ENCODE measurements at regions not wholly inside any gene's neighbourhood (a gene's known extent, or its start where the extent isn't known, plus 50 kb on each side); places are given as distances from the start of the nearest gene placed in this dataset.

DNA sequence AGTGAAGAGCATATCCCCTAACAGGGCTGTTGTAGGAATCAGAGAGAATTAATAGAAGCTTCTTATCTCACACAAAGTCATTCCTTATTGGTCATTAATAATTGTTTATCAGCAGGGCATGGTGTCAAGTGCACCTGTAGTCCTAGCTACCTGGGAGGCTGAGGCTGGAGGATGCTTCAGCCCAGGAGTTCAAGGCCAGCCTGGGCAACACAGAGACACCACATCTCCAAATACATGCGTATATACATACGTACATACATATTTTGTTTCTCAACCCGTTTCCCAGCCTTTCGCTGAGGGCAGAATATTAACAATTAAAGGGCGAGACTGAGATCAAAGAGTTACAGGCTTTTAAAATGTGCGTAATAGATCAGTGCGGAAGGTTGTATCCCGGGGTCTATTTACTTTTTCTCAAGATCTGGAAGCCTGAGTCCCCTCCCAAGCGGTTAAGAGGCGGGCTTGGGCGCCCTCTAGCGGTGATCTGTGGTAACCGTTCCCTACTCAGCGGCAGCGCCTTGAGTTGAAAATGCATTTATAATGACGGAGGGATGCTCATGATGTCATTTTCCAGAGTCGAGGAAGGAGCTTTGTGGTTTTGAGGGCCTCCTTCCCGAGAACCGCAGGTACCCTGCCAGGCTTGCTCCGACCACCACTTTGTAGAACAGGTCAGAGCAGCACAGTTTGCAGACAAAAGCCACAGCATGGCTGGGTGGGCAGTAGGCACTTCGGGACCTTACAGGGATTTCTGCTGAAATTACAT lies 169.6 kb upstream of the GPR12 start:
- DNase-seq, result peak; percentile 25

DNA sequence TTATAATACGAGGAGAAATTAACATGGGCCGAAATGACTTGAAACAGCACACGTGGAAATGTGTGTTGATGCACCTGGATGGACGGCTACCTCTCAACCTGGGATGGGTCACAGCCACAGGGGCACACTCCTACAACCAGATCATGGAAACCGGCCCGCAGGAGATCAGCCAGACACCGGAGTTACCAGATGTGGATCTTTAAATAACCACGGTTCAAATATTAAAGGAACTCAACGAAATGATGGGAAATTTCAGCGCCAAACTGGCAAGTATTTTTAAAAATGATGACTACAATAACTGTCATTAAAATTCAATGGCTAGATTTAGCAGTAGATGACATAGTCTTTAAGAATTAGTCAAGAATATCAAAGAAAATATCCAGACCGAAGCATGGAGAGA lies 166.9 kb upstream of the GPR12 start:
- no peak for DNase-seq

DNA sequence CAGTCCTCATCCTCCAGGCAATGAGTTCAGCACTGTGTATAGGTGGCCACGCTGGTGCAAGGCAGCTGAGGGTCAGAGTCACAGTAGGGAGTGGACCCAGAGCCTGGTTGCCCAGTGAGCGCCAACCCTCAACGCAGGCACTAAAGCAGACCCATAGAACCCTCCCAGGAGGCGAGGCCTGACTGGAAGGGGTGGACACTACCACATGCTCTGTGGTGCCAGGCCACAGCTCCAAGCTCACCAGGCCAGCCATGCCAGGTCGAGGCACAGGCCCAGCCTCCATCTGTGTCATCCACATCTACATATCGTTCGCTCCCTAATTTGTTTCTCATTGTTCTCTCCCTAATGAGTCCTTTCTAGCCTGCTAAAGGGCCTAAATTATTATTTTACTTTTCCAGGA lies 165.8 kb upstream of the GPR12 start:
- no peak for DNase-seq

DNA sequence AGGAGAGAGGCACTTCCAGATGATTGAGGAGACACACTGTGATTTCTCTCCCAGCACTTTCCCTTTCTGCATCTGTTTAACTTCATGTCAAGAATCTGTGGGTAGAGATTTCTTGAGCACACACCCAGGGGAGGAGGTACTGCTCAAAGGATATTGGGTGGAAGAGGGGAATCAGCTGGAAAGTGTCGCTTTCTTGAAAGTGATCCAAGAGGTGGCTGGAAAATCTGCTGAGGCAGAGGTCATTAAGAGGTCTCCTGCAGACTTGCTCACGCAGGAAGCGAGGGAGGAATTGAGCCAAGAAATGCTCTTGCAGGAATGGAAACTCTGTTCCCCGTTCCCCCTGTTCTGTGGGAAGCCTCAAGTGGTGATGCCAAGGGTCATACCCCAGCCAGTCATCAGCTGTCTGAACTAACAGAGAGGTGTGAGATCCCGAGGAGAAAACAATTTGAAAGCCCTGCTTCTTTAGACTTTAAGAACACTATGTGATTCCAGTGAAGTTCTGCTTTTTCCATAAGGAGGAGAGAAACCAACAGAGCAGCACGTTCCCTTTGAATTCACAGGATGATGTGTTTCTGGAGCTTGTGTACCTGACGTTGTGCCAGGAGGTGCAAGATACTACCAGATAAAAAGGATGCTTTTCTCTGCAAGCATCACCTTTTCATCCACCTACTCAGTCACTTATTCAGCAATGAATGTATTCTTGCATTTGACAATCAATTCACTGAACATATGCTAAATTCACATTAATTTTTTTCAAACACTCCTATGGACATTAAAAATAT lies 163.4 kb upstream of the GPR12 start:
- DNase-seq, result no peak

DNA sequence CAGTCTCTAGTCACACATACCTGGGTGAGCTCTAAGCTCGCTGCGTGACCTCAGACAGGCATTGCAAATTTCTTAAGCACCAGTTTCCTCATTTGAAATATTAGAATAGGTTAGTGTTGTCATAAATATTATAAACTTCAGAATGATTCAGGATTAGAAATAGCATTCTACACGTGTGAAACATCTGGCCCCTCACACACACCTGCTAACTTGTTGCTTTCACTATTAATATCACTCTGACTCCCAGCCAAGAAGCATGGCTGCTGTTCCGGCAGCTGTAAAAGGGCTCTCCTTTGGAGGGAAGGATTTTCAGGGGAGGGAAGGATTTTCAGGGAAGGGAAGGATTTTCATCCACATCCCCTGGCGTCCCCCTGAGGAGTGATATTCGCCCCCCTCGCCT lies 161.3 kb upstream of the GPR12 start:
- no peak for DNase-seq

DNA sequence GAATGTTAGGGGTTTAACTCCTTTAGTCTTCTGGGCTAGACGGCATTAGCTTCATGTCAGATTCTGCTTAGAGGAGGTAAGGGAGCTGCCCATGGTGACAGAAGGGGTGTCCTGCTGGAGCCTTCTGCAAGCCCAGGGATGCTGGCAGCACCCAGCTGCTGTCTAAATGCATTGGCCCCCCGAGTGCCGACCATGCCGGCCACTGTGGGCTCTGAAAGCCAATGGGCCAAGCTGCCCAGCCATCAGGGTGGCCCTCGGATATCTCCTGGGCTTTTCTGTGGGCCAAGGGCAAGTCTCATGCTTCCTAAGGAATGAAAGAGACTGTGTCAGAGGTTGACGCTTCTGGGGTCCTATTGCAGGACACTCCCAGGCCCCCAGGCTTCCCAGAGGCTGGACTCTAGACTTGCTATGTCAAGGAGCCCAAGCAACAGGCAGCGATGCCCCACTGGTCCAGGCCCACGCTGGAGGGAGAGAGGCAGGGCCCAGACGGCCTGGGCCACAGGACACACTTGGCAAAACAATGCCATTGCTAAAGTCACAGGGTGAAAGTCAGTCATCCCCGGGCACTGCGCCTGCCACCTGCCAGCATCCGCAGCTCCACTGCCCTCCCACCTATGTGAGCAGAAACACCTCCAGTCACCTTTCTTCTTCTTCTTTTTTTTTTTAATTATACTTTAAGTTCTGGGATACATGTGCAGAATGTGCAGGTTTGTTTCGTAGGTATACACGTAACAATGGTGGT lies 160.2 kb upstream of the GPR12 start:
- DNase-seq, result no peak

DNA sequence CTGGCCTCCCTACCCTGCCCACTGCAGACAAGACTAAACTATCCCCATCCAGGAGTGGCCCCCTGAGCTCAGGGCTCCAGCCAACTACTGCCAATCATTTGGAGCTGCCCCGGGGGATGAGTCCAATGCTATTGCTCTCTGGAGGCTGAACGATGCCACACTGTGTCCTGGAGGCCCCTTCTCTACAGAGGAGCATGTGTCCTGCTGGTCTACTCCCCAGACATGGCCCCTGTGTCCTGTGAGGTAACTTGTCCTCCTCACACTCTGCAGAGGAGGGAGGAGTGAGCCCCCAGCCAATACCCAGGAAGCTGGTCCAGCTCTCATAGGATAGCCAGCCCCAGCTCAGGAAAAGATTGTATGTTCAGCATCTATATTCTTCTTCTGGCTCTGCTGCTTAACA lies 159.1 kb upstream of the GPR12 start:
- DNase-seq, result no peak

DNA sequence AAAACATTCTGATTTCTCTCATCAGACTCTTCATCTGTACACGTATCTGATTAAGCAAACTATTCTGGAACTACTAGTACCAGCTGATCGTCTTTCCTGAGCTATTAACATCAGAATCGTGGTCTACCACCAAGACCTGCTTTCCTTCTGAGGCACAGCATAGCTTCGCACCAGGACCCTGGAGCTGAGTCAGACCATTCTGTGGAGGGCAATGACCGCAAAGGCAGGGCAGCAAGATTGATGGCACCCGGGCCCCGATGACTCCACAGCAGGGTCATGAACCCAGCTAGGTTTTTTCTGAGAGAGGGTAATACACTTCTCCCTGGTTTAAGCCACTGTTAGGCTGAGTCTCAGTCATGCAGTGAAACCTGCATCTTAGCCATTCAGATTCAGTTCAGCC lies 158.7 kb upstream of the GPR12 start:
- DNase-seq, result no peak

DNA sequence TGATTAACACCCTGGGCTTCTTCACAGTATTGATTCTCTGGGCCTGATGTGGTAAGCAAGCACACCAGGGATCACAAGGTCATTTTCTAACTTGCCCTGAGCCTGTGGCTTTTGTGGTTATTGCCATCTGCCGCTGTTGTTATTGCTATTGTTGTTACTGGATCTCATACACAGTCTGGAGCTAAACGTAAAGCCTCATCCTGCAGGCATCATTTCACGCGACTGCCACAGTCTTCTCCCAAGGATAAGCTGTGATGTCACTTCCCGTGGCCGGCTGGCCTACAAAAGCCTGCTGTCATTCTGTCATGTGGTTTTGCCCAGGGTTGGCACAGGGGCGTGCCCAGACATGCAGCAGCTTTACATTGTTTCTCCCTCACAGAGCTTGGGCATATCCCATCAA lies 154.0 kb upstream of the GPR12 start:
- DNase-seq, result no peak

DNA sequence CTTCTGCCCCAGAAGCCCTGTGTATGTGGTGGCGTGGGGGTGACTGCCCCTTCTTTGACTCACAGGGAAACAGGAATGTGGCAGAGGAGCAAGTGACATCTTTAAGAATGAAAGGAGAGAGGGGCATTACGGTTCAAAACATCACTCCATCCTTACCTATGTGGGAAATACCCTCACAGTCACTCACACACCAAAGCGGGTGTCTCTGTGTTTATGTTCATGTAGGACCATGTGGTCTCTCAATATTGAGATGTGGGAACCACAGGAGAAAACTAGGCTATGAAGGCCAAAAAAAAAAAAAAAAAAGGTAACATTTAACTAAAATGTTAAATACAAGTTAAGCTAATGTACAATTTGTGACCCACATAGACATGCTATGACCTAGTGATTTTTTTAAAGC lies 153.6 kb upstream of the GPR12 start:
- no peak for DNase-seq

DNA sequence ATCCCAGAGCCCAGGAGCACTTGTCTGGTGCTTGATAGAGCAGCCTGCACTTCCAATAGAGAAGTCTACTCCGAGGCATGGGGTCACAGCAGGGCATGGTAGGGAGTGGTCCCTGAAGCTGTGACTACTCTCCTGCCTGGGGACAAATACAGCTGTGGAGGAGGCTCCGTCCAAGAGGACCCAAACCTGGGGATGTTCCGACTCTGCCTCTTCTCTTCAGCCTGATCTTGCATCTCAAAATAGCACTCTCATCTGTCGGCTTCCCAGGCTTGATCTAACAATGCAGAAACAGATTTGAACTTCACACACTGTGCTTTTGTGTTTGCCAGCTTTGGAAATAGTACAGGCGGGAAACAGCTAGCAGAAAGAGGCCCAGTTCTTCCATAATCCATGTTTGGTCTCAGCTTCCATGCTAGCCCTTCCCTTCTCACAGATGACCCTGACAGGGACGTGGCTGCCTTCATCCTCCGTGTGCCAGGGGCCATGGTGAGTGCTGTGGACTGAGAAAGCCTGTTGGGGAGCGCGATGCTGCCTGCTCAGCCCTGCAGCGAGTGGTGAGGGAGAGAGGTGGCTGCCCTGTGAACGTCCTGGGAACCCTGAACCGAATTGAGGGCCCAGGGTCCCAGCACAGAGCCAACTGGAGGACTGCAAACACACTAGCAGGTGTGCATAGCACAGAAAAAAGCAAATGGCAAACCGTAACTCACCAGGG lies 150.3 kb upstream of the GPR12 start:
- no peak for DNase-seq

DNA sequence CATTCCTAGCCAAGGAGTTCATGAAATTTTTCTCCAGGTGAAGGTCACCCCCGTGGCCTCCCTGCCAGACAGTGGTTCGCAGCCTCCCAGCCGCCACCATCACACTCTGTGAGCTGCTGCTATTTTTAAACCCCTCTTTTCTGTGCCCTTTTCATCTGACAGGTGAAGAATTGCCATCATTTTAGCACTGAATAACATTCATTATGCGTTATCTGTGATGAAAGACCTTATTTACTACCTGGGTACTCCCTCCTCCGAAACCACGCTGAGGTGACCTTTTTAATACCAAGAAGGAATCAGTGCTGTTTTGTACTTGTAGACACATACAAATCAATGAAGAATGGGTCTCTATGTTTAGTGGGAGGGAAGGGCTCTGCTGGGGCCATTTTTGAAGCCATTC lies 148.9 kb upstream of the GPR12 start:
- no peak for DNase-seq

DNA sequence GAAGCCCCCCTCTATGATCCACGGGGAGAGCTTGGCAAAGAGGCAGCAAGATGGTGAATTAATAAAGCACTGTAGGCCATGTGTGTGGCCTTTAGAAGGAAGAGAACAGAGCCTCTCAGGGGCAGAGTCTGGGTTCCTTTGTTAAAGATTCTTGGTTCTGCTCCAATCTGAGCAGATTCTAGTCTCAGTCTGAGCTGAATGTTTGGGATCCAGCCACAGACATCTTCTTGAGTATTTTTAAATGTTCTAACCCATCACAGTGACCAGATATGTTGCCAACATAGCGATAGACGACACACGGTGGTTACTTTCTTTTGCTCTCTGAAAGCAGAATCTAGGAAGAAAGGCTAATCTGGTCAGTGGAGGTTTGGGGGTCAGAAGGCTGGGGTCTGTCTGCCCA lies 147.5 kb upstream of the GPR12 start:
- no peak for DNase-seq

DNA sequence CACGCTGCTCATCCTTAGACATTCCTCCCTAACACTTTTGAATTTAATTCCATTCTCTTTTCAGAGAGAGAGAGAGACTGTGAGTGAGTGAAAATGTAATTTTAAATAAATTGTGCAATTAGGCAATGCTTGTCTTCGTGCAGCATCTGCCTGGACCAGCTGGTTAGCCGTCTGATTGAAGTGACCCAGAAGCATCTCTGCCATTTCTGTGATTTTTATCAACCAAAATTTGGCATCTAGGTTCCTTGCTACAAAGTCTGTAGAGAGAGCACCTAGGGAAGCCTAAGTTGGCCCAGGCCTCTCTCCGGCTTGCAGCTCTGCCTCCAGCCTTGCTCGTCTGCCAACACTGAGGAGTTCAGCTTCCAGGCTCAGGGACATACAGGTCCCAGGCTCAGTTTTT lies 138.6 kb upstream of the GPR12 start:
- DNase-seq, result no peak

DNA sequence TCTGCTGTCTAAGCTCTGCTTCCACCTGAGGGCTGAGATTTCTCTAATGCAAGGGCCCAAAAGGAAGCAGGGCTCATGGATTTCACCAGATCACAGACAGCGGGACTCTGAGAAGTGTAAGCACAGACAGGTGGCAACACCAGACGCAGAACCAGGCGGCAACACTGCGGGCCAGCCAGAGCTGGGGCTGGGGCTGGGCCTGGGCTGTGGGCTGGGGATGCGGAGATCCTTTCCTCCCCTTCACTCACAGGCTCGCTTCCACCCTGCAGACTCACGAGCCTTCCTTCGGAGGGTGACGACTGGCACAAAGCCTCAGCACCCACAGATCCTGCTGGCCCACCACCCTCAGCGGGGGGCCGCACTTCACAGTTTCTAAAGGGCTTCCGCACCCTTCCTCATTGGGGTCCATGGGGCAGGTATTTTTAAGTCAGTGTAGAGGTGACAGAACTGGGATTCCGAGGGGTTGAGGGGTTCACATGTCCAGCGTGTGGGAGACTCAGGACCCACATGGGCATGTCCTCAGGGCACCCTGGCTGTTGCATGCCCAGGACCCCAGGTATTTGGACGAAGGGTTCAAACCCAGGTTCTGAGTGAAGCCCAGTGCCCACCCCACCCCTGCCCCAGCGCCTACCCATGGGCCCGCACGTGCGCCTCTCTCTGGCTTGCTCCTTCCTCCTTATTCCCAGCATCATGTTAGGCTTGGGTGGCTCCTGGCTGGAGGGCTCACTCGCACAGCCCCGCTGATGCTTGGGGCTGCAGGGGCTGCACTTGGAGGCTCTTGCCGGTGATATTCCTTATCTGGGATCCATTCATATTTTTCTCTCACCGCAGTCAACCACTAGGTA lies 137.3 kb upstream of the GPR12 start:
- DNase-seq, result no peak

DNA sequence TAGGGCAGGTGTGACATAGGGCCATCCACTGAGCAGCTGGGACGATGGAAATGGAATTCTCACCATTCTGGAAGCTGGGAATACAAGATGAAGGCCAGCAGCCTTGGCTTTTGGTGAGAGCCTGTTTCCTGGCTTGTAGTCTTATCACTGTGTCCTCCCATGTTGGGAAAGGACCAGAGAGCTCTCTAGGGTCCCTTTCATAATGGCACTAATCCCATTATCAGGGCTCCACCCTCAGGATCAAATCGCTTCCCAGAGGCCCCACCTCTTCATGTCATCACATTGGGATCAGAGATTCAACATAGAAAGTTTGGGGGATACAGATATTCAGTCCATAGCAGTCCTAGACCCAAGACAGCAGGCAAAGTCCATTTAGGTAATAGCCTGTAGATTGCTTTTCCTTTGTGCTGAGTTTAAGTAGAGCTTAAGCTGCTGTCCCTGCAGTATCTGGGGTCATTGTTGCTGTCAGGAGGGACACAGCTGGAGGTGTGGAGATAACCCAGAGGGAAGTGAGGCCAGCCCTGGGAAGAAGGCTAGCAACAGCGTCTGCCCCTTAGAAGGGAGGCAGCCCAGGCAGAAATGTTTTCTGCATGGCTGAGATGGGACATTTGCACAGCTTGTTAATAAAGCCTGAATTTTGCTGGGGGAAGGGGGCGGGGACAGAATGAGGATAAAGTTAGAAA lies 136.5 kb upstream of the GPR12 start:
- no peak for DNase-seq

DNA sequence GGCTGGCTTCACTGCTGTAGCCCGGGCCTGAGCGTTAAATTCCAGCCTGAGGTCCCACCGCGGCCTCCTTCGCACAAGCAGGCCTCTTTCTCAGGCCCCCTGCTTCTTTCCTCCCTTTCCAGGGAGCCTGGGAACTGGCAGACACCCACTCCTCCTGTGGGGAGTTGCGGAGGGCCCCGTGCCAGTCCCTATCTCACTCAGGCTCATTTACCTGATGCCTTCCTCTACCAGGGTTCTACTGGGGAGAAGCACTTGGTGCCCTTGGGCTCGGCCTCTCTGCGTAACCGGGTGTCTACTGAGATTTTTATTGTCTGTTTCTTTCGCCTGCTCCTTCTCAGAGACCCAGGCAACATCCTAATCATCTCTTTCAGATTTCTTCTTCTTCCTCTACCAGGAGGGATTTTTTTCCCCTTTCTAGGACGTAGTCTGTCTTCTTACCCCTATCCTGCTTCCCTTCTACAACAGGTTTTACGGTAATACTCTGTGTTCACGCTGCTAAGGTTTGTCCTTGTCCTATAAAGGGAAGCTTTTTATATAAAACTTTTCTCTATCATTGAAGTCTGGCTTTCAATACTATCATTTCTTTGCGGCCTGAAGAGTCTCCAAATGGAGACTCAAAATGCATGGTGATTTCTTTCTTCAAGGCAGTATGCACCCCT lies 135.4 kb upstream of the GPR12 start:
- no peak for DNase-seq

DNA sequence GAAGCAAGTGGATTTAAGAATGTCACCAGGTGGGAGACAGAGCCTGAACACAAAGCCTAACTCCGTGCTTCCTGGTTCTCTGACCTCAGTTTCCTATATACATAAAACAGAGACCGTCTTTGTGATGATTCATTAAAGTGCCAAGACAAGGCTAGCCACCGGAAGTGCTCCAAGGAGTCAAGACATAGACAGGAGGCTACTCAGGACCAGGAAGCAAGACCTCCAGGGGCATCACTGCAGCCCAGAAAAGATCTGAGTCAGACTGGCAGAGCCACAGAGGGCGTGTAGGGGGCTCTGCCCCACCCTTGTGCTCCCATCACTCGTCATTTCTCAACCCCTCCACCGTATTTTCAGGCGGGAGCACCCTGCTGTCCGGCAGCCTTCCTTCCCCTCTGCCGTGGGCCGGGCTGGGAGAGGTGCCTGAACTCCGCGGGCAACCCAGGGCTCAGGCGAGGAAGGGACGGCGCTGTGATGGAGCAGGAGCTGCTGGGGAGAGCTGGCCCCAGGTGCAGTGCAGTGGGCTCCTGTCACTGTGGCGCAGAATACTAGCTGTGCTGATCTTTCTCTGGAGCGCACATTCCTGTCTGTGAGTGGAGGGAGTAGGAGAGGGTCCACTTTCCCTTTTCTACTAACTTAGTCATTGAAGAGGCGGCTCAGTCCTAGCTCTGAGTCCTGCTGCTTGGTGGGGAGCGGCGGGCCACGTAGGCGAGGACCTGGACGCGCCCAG lies 134.7 kb upstream of the GPR12 start:
- DNase-seq, result no peak

DNA sequence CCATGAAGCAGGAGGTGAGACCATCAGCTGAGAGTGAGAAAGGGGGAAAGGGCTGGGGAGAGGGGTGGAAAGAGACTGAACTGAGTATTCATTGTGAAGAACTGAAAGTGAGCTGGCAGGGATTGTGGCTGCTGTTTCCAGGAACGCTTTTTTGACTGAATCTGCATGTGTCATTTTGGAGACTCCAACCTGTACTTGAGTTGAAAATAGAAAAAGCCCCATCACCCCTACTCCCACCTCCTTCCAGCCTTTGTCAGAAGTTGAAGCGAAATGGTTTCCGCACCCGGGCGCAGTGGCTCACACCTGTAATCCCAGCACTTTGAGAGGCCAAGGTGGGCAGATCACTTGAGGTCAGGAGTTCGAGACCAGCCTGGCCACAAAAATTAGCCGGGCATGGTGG lies 128.0 kb upstream of the GPR12 start:
- DNase-seq, result no peak

DNA sequence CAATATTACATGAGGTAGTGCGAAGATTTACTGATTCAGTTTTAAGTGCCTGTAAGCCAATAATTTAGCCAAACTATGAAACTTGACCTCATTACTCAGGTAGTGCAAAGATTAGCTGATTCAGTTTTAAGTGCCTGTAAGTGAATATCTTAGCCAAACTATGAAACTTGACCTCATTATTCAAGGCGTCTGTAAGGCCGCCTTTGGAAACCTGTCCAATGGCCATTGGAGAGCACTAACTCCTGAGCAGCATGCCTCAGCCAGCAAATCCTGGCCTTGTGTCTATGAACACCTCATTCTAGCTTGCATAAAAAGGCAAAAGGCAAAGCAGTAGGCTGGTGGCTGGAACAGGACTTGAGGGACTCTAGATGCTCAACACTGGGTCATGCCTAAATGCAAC lies 127.0 kb upstream of the GPR12 start:
- DNase-seq, result no peak
